ENCODE measurements at regions not wholly inside any gene's neighbourhood (a gene's known extent, or its start where the extent isn't known, plus 50 kb on each side); places are given as distances from the start of the nearest gene placed in this dataset.
"Not testable (repeated sequence)": the region's sequence is repeated elsewhere in the genome, so short reads cannot be mapped to it uniquely, and the experiment has no call there.

GRCh38 chr1:242605521-242605920 lies 81.0 kb upstream of the PLD5 start:
- no peak overlapping the region for H3K27ac ChIP-seq (ENCODE audit: low read length)
- no peak for ATAC-seq
- BruUV-seq (replicated peaks): no TSS peak
- peak; percentile 2 for DNase-seq (ENCODE audit: low read depth, low spot score)
- H3K27me3 ChIP-seq (ENCODE audit: control insufficient read depth, insufficient read depth, low read length): peaks cover 3% of the 10 kb centered on the region
- TF ChIP-seq TCF7L2 (IDR thresholded peaks at IDR 0.05; ENCODE audit: low read depth, low read length): no peak
- TF ChIP-seq, protein P1, sequence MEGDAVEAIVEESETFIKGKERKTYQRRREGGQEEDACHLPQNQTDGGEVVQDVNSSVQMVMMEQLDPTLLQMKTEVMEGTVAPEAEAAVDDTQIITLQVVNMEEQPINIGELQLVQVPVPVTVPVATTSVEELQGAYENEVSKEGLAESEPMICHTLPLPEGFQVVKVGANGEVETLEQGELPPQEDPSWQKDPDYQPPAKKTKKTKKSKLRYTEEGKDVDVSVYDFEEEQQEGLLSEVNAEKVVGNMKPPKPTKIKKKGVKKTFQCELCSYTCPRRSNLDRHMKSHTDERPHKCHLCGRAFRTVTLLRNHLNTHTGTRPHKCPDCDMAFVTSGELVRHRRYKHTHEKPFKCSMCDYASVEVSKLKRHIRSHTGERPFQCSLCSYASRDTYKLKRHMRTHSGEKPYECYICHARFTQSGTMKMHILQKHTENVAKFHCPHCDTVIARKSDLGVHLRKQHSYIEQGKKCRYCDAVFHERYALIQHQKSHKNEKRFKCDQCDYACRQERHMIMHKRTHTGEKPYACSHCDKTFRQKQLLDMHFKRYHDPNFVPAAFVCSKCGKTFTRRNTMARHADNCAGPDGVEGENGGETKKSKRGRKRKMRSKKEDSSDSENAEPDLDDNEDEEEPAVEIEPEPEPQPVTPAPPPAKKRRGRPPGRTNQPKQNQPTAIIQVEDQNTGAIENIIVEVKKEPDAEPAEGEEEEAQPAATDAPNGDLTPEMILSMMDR (IDR thresholded peaks at IDR 0.05): no peak
- no peak for TF ChIP-seq SIN3A (IDR thresholded peaks at IDR 0.05; ENCODE audit: borderline replicate concordance, insufficient read depth, low read depth, low read length)
- TF ChIP-seq POLR2AphosphoS5 (IDR thresholded peaks at IDR 0.05; ENCODE audit: low read depth, low read length): no peak
- TF ChIP-seq, protein P2, sequence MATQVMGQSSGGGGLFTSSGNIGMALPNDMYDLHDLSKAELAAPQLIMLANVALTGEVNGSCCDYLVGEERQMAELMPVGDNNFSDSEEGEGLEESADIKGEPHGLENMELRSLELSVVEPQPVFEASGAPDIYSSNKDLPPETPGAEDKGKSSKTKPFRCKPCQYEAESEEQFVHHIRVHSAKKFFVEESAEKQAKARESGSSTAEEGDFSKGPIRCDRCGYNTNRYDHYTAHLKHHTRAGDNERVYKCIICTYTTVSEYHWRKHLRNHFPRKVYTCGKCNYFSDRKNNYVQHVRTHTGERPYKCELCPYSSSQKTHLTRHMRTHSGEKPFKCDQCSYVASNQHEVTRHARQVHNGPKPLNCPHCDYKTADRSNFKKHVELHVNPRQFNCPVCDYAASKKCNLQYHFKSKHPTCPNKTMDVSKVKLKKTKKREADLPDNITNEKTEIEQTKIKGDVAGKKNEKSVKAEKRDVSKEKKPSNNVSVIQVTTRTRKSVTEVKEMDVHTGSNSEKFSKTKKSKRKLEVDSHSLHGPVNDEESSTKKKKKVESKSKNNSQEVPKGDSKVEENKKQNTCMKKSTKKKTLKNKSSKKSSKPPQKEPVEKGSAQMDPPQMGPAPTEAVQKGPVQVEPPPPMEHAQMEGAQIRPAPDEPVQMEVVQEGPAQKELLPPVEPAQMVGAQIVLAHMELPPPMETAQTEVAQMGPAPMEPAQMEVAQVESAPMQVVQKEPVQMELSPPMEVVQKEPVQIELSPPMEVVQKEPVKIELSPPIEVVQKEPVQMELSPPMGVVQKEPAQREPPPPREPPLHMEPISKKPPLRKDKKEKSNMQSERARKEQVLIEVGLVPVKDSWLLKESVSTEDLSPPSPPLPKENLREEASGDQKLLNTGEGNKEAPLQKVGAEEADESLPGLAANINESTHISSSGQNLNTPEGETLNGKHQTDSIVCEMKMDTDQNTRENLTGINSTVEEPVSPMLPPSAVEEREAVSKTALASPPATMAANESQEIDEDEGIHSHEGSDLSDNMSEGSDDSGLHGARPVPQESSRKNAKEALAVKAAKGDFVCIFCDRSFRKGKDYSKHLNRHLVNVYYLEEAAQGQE (IDR thresholded peaks at IDR 0.05; ENCODE audit: insufficient read depth in 1 of 2, low read depth in 2 of 2, low read length in 1 of 2): no peak
- no peak overlapping the region for H3K4me3 ChIP-seq (ENCODE audit: low read depth in 2 of 2, low read length in 2 of 2)
- in situ Hi-C loops (cut with HindIII; ENCODE audit: low pct_unique_long_range_greater_than_20kb, low sequenced_read_pairs) (no loop called here), intact Hi-C loops (cut with micrococcal nuclease; ENCODE audit: unreplicated experiment) (no loop called here)
- H3K4me1 ChIP-seq (ENCODE audit: control insufficient read depth, insufficient read depth, low read length): no peaks in the 10 kb centered on the region
- H3K9me3 ChIP-seq (ENCODE audit: control insufficient read depth, insufficient read depth, low read depth, low read length): no peaks in the 10 kb centered on the region
- no peaks in the 10 kb centered on the region for H3K36me3 ChIP-seq (ENCODE audit: control insufficient read depth, insufficient read depth, low read length)
- ChIA-PET POLR2A (no interaction called here), CTCF (no interaction called here)

DNA sequence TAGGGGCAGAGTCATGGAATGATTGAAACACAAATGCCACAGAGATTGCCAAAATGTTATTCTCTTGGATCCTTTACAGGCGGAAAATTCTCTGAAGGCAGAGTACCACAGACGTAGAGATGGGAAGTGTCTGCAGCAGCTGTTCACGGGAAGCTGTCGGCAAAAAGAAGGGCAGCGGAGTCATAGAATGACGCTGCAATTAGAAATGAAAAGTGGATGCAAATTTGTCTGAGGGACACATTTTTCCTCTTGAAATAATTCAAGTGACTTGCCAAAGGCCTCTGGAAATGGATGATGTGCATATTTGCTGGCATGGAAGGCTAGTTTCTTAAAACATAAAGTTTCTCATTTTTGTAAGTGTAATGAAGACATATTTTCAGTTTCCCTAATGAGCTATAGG lies 77.5 kb upstream of the PLD5 start:
- ATAC-seq (no peak), DNase-seq (ENCODE audit: low read depth, low spot score) (no peak)
- ChIA-PET CTCF (no interaction called here), POLR2A (no interaction called here)
- Histone ChIP-seq H3K27ac (ENCODE audit: low read length) (no peak overlapping the region), H3K4me1 (ENCODE audit: control insufficient read depth, insufficient read depth, low read length) (no peaks in the 10 kb centered on the region), H3K36me3 (ENCODE audit: control insufficient read depth, insufficient read depth, low read length) (no peaks in the 10 kb centered on the region), H3K9me3 (ENCODE audit: control insufficient read depth, insufficient read depth, low read depth, low read length) (no peaks in the 10 kb centered on the region), H3K27me3 (ENCODE audit: control insufficient read depth, insufficient read depth, low read length) (no peaks in the 10 kb centered on the region; the same call in 1 of the 2 replicates), H3K4me3 (ENCODE audit: low read depth in 2 of 2, low read length in 2 of 2) (no peak overlapping the region)
- in situ Hi-C loops (cut with HindIII; ENCODE audit: low pct_unique_long_range_greater_than_20kb, low sequenced_read_pairs): no loop called here
- no TSS peak for BruUV-seq (replicated peaks)
- TF ChIP-seq, protein P2 (IDR thresholded peaks at IDR 0.05; ENCODE audit: insufficient read depth in 1 of 2, low read depth in 2 of 2, low read length in 1 of 2): no peak
- TF ChIP-seq TCF7L2 (IDR thresholded peaks at IDR 0.05; ENCODE audit: low read depth, low read length) (no peak), POLR2AphosphoS5 (IDR thresholded peaks at IDR 0.05; ENCODE audit: low read depth, low read length) (no peak), SIN3A (IDR thresholded peaks at IDR 0.05; ENCODE audit: borderline replicate concordance, insufficient read depth, low read depth, low read length) (no peak)
- TF ChIP-seq, protein P1 (IDR thresholded peaks at IDR 0.05): no peak
- intact Hi-C loops (cut with micrococcal nuclease; ENCODE audit: unreplicated experiment): no loop called here

- H3K9me3 ChIP-seq (ENCODE audit: control insufficient read depth, insufficient read depth, low read depth, low read length); H3K27ac ChIP-seq (ENCODE audit: low read length); in situ Hi-C loops (cut with HindIII; ENCODE audit: low pct_unique_long_range_greater_than_20kb, low sequenced_read_pairs); H3K27me3 ChIP-seq (ENCODE audit: control insufficient read depth, insufficient read depth, low read length); BruUV-seq (replicated peaks); DNase-seq (ENCODE audit: low read depth, low spot score); H3K36me3 ChIP-seq (ENCODE audit: control insufficient read depth, insufficient read depth, low read length); intact Hi-C loops (cut with micrococcal nuclease; ENCODE audit: unreplicated experiment); H3K4me3 ChIP-seq (ENCODE audit: low read depth in 2 of 2, low read length in 2 of 2); CTCF ChIA-PET; H3K4me1 ChIP-seq (ENCODE audit: control insufficient read depth, insufficient read depth, low read length); ATAC-seq; POLR2A ChIA-PET: not testable (repeated sequence)
These were observed 69.3 kb upstream of the PLD5 start for GRCh38 chr1:242593756-242594155.
